ENCODE measurements at regions not wholly inside any gene's neighbourhood (a gene's known extent, or its start where the extent isn't known, plus 50 kb on each side); places are given as distances from the start of the nearest gene placed in this dataset.

GRCh38 chr13:60273971-60274527 is 110.3 kb upstream of the DIAPH3 start:
- TF ChIP-seq CTCF (IDR thresholded peaks at IDR 0.05) (no peak), POLR2A (IDR thresholded peaks at IDR 0.05) (no peak)

Data from prostate gland (tissue), 2 donors.